GM21737 (cell line): ENCODE measurements at regions not wholly inside any gene's neighbourhood (a gene's known extent, or its start where the extent isn't known, plus 50 kb on each side); places are given as distances from the start of the nearest gene placed in this dataset.

Experiments
- ATAC-seq: cut with Tn5 transposase; IDR thresholded peaks from one replicate; pipeline ENCODE4 v1.9.1; 2021; ENCODE audit warnings: mild to moderate bottlenecking, moderate library complexity; ENCODE audit not compliant: unreplicated experiment

DNA sequence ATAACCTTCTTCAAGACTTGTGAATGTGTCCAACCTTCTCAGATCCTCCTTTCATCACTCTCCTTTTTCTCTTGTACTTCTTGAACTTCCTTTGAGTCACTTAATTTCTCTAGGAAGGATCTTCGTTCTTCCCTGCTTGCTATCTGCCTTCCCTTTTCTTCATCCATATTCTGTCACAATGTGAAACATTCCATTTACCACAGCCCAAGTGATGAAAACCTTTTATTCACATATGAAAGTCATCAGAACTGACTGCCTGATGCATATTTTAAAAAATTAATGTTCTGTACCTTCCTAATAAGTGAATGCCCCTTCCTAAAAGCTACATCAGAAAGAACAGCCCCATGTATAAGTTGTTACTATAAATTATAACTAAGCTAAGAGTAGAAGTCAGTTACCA lies 520.4 kb upstream of the LUZP2 start:
- ATAC-seq = no peak

DNA sequence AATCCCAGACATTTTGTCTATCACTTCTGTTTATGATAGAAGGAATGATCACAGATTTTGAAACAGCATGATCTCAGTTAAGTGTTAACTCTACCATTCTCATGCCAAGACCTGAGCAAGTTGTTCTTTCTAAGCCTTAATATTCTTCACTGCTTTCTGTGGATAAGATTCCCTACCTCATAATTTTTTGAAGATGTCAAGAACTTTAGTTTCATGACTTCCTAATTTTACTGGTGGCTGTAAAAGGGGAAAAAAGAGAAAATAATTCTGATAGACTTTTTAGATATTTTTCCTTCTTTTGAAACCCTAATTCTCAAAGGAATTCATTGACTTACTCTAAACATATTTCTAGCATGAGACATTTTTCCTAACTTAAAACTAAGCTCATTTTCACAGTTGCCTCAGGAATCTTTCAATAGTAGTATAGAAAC lies 520.0 kb upstream of the LUZP2 start:
- no peak for ATAC-seq

DNA sequence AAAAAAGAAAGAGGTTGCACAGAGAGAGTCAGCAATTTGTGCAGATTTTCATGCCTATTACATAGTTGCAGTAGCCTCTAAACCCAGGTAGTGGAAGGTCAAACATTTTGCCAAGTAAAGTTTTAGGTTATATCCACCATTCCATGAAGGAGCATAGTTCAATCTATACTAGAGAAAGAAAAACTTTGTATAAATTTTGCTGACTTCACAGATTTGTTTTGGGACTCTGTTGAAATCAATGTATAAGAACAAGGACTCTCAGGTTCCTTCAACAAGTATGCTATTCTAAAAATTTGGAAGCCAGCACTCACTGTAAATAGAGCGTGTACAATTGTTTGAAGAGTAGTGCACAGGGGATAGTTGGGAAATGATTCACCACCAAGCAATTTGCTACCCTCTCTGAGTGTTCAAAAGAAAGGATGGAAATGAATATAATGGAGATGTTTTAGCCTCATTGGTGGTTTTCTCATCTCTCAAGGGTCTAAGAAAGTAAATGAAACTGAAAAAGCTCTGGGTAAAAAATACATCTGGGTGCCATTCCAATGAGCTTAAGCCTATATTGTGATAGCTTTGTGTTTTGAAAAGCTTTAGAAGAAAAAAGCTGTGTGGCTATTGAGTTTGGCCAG lies 508.4 kb upstream of the LUZP2 start:
- ATAC-seq = no peak

DNA sequence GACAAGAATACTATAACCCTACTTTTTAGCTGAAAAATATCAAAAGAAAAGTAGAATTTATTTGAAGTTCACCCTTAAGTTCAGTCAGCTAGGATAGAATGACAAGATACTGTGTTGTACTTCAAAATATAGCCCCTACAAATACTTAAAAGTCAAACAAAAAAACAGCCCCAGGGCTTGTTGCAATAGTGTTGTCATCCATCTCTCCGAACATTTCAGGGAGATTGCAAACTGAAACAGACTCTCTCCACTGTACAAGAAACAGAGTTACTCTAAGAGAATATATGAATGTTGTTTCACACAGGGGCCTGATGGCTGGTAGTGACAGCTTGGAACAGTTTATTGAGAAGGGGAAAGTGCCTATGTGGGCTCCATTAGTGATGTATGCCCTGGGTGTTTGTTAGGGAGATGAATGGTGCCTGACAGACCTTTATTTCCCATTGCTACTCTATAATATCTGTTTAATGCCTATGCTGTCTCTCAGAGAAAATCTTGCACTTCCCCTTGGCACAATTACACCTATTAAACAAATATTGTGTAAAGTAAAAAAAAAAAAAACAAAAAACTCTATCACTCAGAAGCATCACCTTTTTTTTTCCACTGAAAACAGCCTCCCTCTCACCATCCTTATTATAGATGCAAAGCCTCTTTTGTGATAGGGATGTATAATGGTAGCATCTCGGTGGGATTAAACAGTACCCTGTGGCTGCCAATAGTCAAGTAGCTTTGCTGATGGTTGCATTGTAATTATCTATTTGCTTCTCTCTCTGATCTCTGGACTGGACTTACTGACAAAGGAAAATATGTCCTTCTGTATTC lies 506.3 kb upstream of the LUZP2 start:
- no peak for ATAC-seq

DNA sequence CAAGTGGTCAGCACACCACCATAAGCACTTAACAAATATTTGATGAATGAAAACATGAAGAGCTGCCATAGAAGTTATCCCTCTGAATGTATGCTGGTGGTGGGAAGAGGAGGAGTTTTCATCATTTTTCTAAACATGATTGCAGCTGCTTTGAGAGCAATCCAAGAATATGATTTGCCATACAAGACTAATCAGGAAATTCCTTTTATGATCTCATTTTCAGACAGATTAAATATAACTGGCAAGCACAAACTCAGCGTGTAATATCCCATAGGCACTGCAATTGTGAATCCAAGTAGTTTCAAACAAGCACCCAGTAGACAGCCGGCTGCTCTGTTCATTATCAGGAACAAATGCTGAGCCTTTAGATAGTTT lies 505.7 kb upstream of the LUZP2 start:
- no peak for ATAC-seq

DNA sequence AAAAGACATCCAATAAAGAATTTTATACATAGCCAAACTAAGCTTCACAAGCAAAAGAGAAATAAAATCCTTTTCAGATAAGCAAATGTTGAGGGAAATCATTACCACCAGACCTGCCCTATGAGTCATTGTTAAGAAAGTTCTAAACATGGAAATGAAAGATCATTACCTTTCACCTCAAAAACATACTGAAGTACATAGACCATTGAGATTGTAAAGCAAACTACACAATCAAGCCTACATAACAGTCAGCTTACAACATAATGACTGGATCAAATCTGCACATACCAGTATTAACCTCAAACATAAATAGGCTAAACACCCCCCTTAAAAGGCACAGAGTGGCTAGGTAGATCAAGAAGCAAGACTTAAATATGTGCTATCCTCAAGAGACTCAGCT lies 501.0 kb upstream of the LUZP2 start:
- no peak for ATAC-seq

DNA sequence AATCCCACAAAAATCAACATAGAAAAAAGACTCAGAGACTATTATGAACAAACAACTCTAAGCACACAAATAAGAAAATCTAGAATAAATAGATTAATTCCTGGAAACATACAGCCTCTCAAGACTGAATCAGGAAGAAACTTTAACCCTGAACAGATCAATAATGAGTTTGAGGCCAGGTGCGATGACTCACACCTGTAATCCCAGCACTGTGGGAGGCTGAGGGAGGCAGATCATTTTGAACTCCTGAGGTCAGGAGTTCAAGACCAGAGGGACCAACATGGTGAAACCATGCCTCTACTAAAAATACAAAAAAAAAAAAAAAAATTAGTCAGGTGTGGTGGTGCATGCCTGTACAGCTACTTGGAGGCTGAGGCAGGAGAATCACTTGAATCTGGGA lies 499.5 kb upstream of the LUZP2 start:
- ATAC-seq = no peak

DNA sequence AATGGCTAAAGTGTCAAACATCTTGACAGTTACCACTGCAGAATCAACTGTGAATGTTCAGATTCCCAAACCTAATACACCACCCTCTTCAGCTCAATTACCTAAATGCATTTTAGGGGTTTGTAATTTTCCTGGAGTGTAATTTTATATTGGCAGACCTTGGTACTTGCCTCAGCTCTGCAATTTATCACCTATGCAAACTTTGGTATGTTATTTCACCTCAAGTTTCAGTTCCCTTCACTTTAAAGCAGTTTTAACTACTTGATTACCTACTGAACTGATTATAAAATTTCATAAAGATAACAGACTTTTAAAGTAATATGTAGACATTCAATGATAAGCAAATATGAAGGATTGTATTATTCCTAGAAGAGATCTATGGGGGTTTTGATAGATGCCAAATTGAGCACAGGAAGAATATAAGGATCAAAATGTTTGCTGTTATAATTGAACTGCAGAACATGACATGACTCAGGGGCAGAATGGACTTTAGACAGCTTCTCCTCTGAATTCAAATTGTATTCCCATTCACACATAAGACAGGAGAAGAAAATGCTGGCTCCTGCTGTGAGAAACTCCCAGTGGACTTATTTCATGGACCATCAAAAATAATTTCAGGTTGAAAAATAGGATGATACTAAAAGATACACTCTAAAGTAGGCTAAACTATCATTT lies 491.5 kb upstream of the LUZP2 start:
- no peak for ATAC-seq

DNA sequence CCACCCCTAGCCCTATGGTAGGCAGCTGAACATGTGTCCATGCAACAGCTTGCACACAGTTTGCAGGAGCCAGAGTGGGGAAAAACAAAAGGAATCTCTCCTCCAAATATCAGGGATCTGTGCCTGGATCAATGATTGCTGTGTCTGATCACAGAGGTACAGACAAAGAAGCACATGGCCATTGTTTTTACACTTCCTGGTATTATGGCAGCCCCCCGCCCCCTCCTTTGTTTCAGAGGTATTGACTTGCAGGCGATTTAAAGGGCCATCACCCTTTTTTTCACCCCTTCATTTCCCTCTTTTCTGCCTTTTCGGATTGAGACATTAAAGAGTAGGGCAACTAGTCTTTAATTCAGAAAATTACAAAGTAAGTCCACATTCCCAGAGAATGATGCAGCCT lies 453.0 kb upstream of the LUZP2 start:
- no peak for ATAC-seq

DNA sequence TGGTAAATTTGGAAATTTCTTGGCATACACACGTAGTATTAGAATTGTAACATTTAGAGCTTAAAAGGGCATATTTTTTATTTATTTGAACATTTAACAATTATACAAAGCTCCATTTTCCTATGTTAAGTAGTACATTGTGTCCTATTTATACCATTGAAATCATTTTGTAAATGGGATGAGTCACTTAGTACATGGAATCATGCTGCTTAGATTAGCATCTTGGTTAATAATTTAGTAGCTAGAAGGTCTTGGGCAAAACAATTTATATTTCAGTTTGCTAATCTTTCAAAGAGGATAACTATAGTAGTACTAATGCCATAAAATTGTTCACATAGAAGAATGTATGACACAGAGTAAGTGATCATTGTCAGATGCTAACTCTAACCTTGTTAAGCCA lies 450.1 kb upstream of the LUZP2 start:
- no peak for ATAC-seq

DNA sequence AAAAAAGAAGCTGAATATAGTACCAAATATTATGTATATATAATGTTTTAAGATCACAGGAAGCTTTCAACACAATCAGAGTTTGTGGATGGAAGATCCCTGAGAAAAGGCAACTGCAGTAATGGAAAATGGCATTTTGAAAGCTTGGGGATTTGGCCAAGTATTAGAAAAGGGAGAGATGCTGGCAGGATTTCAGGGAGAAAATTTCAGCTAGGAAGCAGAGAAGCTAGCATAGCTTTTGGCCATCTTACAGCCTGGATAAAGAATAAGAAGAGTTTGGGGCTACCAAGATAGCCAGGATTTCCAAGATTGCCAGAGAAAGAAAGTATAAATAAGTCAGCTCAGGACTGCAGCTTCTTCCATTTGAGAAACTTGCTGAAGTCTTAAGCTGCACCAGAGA lies 440.8 kb upstream of the LUZP2 start:
- ATAC-seq = no peak

DNA sequence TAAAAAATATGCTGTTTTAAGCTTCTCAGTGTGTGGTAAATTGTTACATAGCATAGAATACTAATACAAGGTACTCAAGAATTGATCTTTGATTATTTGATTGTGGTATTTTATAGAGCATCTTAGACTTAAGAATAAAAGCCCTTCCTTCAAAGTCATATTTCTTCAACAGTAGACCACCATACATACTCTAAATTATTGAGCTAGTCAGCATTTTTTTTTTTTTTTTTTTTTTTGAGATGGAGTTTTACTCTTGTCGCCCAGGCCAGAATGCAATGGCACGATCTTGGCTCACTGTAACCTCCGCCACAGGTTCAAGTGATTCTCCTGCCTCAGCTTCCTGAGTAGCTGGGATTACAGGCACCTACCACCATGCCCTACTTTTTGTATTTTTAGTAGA lies 436.7 kb upstream of the LUZP2 start:
- no peak for ATAC-seq

DNA sequence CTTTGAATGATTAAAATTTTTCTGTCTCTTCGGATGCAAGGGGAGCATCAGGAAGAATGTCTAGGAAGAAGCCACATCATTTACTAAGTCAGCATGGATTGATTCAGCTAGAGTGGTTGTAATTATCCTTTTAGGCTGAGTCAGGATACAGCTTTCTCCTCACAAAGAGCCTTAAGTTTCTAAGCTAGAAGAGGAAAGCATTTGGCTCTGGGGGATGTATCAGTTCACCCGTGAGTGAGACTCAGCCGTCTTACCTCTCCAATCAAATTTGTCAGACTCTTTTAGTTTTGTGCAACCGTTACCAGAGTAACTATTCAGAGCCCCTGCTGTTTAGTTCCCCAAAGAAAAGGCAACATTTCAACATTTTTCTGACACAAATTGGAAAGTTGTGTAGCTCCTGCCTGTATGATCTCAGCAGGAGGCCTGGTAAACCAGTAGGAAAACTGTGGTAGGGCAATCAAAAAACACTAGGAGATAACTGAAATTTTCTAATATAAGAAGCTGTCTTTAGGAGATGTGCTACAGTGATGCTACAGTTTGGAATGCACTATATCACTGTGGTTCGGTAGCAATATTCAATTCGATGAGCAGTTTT lies 432.4 kb upstream of the LUZP2 start:
- ATAC-seq = no peak

DNA sequence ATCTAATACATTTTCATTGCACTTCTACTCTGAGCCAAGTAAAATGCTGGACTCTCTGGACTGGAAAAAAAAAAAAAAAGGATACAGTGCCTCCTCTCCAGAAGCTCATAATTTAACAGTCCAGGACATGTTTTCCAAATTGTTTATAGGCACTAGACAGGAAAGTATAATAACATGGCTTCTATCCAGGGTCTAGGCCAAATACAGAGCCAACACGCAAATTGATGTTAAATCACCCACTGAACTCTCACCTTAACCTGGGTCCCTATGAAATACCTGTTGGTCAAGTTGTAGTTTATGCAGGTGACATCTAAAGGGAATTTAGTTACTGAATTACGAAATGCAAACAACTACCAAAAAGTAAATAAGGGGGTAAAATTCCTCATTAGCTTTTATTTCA lies 428.7 kb upstream of the LUZP2 start:
- ATAC-seq = no peak

DNA sequence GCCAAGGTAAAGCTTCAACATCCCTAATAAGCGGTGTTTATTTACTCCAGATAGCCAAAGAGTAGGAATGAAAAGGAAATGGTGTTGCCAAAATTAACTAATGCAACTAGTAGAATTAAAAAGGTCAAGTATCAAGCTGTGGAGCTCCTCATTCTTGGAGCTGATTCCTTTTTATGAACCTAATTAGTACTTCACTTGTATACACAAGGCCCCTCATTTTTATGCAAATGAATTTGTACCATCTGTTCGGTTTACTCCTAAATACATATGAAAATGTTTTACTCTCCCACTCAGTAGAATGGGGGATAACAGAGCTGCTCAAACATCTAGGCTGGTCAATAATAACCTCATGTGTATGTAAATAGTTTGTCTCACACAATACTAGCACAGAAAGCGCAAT lies 426.4 kb upstream of the LUZP2 start:
- ATAC-seq = no peak

DNA sequence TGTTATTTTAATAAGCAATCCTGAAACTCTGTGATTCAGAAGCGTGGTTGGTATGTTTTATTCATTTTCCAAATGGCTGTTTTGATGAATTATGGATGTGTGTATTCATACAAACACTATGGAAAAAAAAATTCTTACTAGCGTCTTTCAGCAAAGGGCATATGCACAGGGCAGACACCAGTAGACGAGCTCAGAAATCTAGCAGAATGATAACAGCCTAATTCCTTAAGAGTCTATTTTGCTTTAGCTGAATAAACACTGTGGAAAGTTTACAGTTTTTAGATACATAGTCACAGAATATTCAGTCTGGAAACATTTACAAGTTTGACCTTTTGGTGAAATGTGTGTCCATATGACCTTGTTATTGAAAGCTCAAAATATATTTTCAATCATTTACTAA lies 418.8 kb upstream of the LUZP2 start:
- no peak for ATAC-seq

DNA sequence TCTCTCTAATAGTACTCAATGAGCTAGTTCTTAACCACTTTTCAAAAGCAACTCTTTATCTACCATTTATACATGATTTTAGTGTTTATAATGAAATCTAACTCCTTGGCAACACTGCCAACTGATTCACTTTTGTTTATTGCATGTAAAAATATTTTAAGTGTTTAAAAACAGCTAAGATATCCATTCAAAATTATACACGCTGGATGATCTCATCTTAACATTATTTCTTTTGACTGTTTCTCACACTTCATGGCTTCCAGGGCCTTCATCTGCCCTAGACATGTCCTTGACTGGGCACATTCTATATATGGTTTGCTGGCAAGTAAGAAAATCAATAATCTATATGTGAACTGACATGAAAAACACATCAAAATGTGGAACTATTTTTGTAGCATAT lies 414.6 kb upstream of the LUZP2 start:
- no peak for ATAC-seq

DNA sequence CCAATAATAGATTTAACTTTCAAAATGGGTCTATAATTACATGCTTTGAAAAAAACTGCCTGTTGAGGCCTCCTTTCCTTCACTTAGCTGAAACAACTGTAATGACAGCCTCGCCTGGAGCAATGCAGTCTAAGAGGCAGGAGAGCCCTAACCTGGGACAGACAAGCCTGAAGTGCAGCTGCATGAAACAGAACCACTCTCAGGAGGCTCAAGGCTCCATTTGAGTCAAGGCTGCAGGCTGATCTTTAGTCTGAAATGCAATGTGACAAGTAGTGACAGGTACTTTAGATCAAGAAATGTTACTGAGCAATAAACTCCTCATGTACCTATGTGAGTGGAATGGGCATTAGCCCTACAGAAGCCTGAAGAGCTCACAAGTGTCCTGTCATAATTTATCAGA lies 414.0 kb upstream of the LUZP2 start:
- ATAC-seq = no peak

DNA sequence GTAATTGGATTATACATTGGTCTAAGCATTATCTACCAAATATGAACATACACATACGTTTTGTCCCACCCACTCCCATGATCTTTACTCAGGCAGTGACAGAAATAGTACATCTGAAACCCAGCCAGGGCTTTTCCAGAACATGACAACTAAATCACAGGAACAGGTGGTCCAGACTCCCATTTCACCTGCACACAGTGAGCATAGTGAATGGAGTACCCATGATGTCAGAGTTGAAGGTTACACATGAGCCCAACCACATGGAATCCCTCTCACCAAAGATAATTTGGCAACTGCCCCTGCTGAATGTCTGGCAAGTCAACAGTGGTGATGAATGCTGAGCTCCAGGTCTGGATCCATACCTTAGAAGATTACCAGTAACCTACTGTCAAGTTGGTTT lies 411.9 kb upstream of the LUZP2 start:
- ATAC-seq = no peak

DNA sequence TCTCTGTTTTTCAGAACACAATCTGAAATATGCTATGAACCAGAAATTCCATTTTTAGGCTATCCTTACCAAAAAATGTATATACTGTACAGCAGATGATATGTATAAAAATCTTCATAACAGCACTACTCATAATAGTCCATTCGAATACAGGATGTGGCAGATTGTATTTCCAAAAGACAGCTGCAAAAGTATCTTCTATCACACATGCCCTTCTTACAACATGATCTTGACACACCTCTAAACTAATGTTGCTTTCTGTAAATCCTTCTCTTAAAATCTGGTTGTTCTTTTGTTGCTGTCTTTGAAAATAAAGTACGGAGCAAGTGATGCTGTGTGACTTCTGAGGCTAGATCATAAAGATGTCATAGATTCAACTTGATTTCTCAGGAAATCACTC lies 409.9 kb upstream of the LUZP2 start:
- no peak for ATAC-seq

DNA sequence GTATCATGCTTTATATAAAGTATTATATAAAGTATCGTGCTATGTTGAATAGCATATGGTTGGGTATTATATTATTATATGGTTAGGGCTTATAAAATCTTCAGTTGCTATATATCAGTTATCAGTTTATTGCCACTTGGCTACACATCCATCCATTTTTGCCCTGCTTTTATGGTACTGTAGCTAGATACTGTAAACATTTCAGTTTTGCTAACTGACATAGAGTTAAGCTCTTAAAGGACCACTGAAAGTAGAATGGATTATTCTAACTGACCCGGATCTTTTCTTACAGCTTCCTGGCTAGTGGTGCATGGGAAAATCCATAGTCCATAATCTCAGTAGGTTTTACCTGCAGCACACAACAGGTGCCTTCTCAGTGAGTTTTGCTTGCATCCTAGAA lies 405.3 kb upstream of the LUZP2 start:
- ATAC-seq = no peak

DNA sequence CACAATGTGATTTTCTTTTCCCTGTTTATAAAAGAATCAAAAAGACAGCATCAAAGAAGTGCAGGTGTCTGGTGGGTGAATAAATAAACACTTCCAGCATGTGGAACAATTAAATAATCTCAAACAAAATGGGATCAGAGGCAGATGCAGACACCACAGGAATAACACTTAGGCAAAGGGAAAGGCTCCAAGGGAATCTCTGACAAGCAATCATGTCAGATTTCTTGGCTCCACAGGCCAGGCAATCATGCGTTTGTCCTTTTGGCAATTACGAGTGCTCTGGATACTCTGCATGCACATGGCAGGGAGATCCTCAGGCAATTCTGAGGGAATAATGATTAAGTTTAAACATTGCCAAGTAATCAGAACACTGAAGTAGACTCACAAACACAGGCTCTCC lies 403.5 kb upstream of the LUZP2 start:
- no peak for ATAC-seq
